ENCODE measurements at regions not wholly inside any gene's neighbourhood (a gene's known extent, or its start where the extent isn't known, plus 50 kb on each side); places are given as distances from the start of the nearest gene placed in this dataset.

- WGBS, 5 donors, result 90 to 97% (median 92%) methylated on average over 2 of the region's 2 CpGs
- intact Hi-C loops (cut with DNase I; ENCODE audit: low total_unique reads), result no loop called here
- TF ChIP-seq CTCF (IDR thresholded peaks at IDR 0.05) (no peak), EP300 (IDR thresholded peaks at IDR 0.05) (no peak), POLR2A (IDR thresholded peaks at IDR 0.05) (no peak), POLR2AphosphoS5 (IDR thresholded peaks at IDR 0.05) (no peak)
- DNase-seq, result no peak
- Histone ChIP-seq H3K4me1 (no peaks in the 10 kb centered on the region), H3K27ac (no peak overlapping the region), H3K4me3 (no peak overlapping the region), H3K27me3 (no peaks in the 10 kb centered on the region), H3K36me3 (no peaks in the 10 kb centered on the region), H3K9me3 (no peaks in the 10 kb centered on the region)
Measured at GRCh38 chr21:27582246-27582947, 615.5 kb upstream of the ADAMTS5 start.

GRCh38 chr21:27581168-27581567, 614.3 kb upstream of the ADAMTS5 start:
- no peak for DNase-seq
- 75 to 91% (median 85%) methylated on average over 4 of the region's 4 CpGs for WGBS, 5 donors
- Histone ChIP-seq H3K27ac (no peak overlapping the region), H3K9me3 (no peaks in the 10 kb centered on the region), H3K27me3 (no peaks in the 10 kb centered on the region), H3K4me1 (no peaks in the 10 kb centered on the region), H3K4me3 (no peak overlapping the region), H3K36me3 (no peaks in the 10 kb centered on the region)
- intact Hi-C loops (cut with DNase I; ENCODE audit: low total_unique reads), result no loop called here
- TF ChIP-seq POLR2AphosphoS5 (IDR thresholded peaks at IDR 0.05) (no peak), POLR2A (IDR thresholded peaks at IDR 0.05) (no peak), CTCF (IDR thresholded peaks at IDR 0.05) (no peak), EP300 (IDR thresholded peaks at IDR 0.05) (no peak)

- Histone ChIP-seq H3K4me1 (no peaks in the 10 kb centered on the region), H3K27me3 (no peaks in the 10 kb centered on the region), H3K27ac (no peak overlapping the region), H3K4me3 (no peak overlapping the region), H3K36me3 (no peaks in the 10 kb centered on the region), H3K9me3 (no peaks in the 10 kb centered on the region)
- intact Hi-C loops (cut with DNase I; ENCODE audit: low total_unique reads), result no loop called here
- 83 to 92% (median 89%) methylated on average over 1 of the region's 1 CpG for WGBS, 5 donors
- no peak for DNase-seq
- TF ChIP-seq CTCF (IDR thresholded peaks at IDR 0.05), result no peak
- no peak for TF ChIP-seq EP300 (IDR thresholded peaks at IDR 0.05)
- TF ChIP-seq POLR2A (IDR thresholded peaks at IDR 0.05), result no peak
- no peak for TF ChIP-seq POLR2AphosphoS5 (IDR thresholded peaks at IDR 0.05)
Measured at GRCh38 chr21:27580276-27580675, 613.4 kb upstream of the ADAMTS5 start.

- TF ChIP-seq EP300 (IDR thresholded peaks at IDR 0.05) (no peak), POLR2A (IDR thresholded peaks at IDR 0.05) (no peak), CTCF (IDR thresholded peaks at IDR 0.05) (no peak), POLR2AphosphoS5 (IDR thresholded peaks at IDR 0.05) (no peak)
- WGBS, 5 donors, result 89 to 95% (median 94%) methylated on average over 6 of the region's 6 CpGs
- DNase-seq, result no peak
- H3K27ac ChIP-seq, result no peak overlapping the region
- H3K36me3 ChIP-seq, result no peaks in the 10 kb centered on the region
- no peaks in the 10 kb centered on the region for H3K9me3 ChIP-seq
- intact Hi-C loops (cut with DNase I; ENCODE audit: low total_unique reads), result no loop called here
- H3K4me1 ChIP-seq, result no peaks in the 10 kb centered on the region
- no peaks in the 10 kb centered on the region for H3K27me3 ChIP-seq
- H3K4me3 ChIP-seq, result no peak overlapping the region
Measured at GRCh38 chr21:27578741-27579265, 611.9 kb upstream of the ADAMTS5 start.
